Ectodermal cell (in vitro differentiated cells): ENCODE measurements at regions not wholly inside any gene's neighbourhood (a gene's known extent, or its start where the extent isn't known, plus 50 kb on each side); places are given as distances from the start of the nearest gene placed in this dataset.
A peak's percentile ranks its signal among the peaks of the same experiment; 100 is the strongest.

Source experiments
- H3K27ac ChIP-seq: 2 replicates; pipeline ENCODE4 v1.7.0; 2013; ENCODE audit warnings: mild to moderate bottlenecking, low read depth, low read length; ENCODE audit not compliant: insufficient read depth, poor library complexity, severe bottlenecking
- H3K27me3 ChIP-seq: 2 replicates; pipeline ENCODE4 v1.7.0; 2013; ENCODE audit warnings: mild to moderate bottlenecking, low read length; ENCODE audit not compliant: insufficient read depth, control insufficient read depth, poor library complexity, severe bottlenecking
- H3K36me3 ChIP-seq: one replicate; pipeline ENCODE4 v1.7.0; 2013; ENCODE audit warnings: low read length; ENCODE audit not compliant: control insufficient read depth, insufficient read depth
- H3K4me1 ChIP-seq: one replicate; pipeline ENCODE4 v1.7.0; 2013; ENCODE audit warnings: low read length; ENCODE audit not compliant: control insufficient read depth, insufficient read depth
- H3K4me3 ChIP-seq: 2 replicates; pipeline ENCODE4 v1.7.0; 2013; ENCODE audit warnings: low read depth, low read length, control low read depth; ENCODE audit not compliant: insufficient read depth
- H3K9me3 ChIP-seq: 2 replicates; pipeline ENCODE4 v1.7.0; 2013; ENCODE audit warnings: mild to moderate bottlenecking, low read length, moderate library complexity; ENCODE audit not compliant: control insufficient read depth
- WGBS, 2 experiments: methylation state at CpG; one replicate each; pipeline ENCODE4 v1.1.7; 2013; ENCODE audit warnings: missing lambda C conversion rate in 2 of 2; 5-methylcytosine and 5-hydroxymethylcytosine counted together

- H3K4me3 ChIP-seq = no peak overlapping the region
- H3K36me3 ChIP-seq = no peaks in the 10 kb centered on the region
- no peaks in the 10 kb centered on the region for H3K9me3 ChIP-seq
- 58 to 65% methylated on average over 10 of the region's 10 CpGs for WGBS, 2 experiments
- no peaks in the 10 kb centered on the region for H3K4me1 ChIP-seq
- no peaks in the 10 kb centered on the region for H3K27me3 ChIP-seq
- peak overlapping the region; percentile 36 for H3K27ac ChIP-seq
Measured at GRCh38 chr10:21069929-21070700, 173.0 kb upstream of the NEBL start.

GRCh38 chr10:21069278-21069677 is 172.2 kb upstream of the NEBL start:
- no peaks in the 10 kb centered on the region for H3K9me3 ChIP-seq
- no peaks in the 10 kb centered on the region for H3K4me1 ChIP-seq
- H3K4me3 ChIP-seq = no peak overlapping the region
- 91 to 96% methylated on average over 5 of the region's 5 CpGs for WGBS, 2 experiments
- no peaks in the 10 kb centered on the region for H3K36me3 ChIP-seq
- H3K27me3 ChIP-seq = no peaks in the 10 kb centered on the region
- H3K27ac ChIP-seq = no peak overlapping the region

- no peaks in the 10 kb centered on the region for H3K4me1 ChIP-seq
- H3K4me3 ChIP-seq = no peak overlapping the region
- H3K27ac ChIP-seq = no peak overlapping the region
- no peaks in the 10 kb centered on the region for H3K36me3 ChIP-seq
- no peaks in the 10 kb centered on the region for H3K27me3 ChIP-seq
- no peaks in the 10 kb centered on the region for H3K9me3 ChIP-seq
- 88% methylated on average over 3 of the region's 3 CpGs for WGBS, 2 experiments
Measured at GRCh38 chr10:21068026-21068656, 171.0 kb upstream of the NEBL start.

- Histone ChIP-seq H3K9me3 (no peaks in the 10 kb centered on the region), H3K4me3 (no peak overlapping the region), H3K27ac (no peak overlapping the region), H3K4me1 (no peaks in the 10 kb centered on the region), H3K36me3 (no peaks in the 10 kb centered on the region), H3K27me3 (no peaks in the 10 kb centered on the region)
- 82 to 91% methylated on average over 2 of the region's 2 CpGs for WGBS, 2 experiments
Measured at GRCh38 chr10:21065621-21066248, 168.6 kb upstream of the NEBL start.

GRCh38 chr10:21061982-21062381 is 164.9 kb upstream of the NEBL start:
- WGBS, 2 experiments = 97 to 100% methylated on average over 4 of the region's 4 CpGs
- no peaks in the 10 kb centered on the region for H3K36me3 ChIP-seq

GRCh38 chr10:21061184-21061583 is 164.1 kb upstream of the NEBL start:
- Histone ChIP-seq H3K9me3 (no peaks in the 10 kb centered on the region), H3K36me3 (no peaks in the 10 kb centered on the region), H3K4me3 (no peak overlapping the region), H3K27ac (no peak overlapping the region), H3K4me1 (no peaks in the 10 kb centered on the region), H3K27me3 (no peaks in the 10 kb centered on the region)
- no CpG with 5 or more reads among the region's 2 CpGs for WGBS, 2 experiments

More at GRCh38 chr10:21061982-21062381, 164.9 kb upstream of the NEBL start:
- Histone ChIP-seq H3K4me3 (no peak overlapping the region), H3K4me1 (no peaks in the 10 kb centered on the region), H3K27ac (no peak overlapping the region), H3K27me3 (no peaks in the 10 kb centered on the region), H3K9me3 (no peaks in the 10 kb centered on the region)

- no peaks in the 10 kb centered on the region for H3K27me3 ChIP-seq
- H3K36me3 ChIP-seq = no peaks in the 10 kb centered on the region
- no peak overlapping the region for H3K4me3 ChIP-seq
- H3K9me3 ChIP-seq = no peaks in the 10 kb centered on the region
- 93 to 98% methylated on average over 4 of the region's 4 CpGs for WGBS, 2 experiments
- H3K27ac ChIP-seq = no peak overlapping the region
- H3K4me1 ChIP-seq = peaks cover under 1% of the 10 kb centered on the region
Measured at GRCh38 chr10:21060626-21061025, 163.5 kb upstream of the NEBL start.

GRCh38 chr10:21057989-21058388 is 160.9 kb upstream of the NEBL start:
- Histone ChIP-seq H3K4me1 (peaks cover 4% of the 10 kb centered on the region), H3K9me3 (no peaks in the 10 kb centered on the region), H3K4me3 (no peak overlapping the region), H3K27ac (no peak overlapping the region), H3K36me3 (no peaks in the 10 kb centered on the region), H3K27me3 (no peaks in the 10 kb centered on the region)

- H3K9me3 ChIP-seq = no peaks in the 10 kb centered on the region
- H3K4me1 ChIP-seq = peaks cover 4% of the 10 kb centered on the region
- no peak overlapping the region for H3K27ac ChIP-seq
- no peaks in the 10 kb centered on the region for H3K36me3 ChIP-seq
- no peak overlapping the region for H3K4me3 ChIP-seq
- no peaks in the 10 kb centered on the region for H3K27me3 ChIP-seq
- 94 to 99% methylated on average over 8 of the region's 8 CpGs for WGBS, 2 experiments
Measured at GRCh38 chr10:21057436-21057835, 160.3 kb upstream of the NEBL start.

- 92% methylated on average over 4 of the region's 4 CpGs for WGBS, 2 experiments
Measured at GRCh38 chr10:21056461-21056860, 159.3 kb upstream of the NEBL start.

More at GRCh38 chr10:21056461-21056860, 159.3 kb upstream of the NEBL start:
- Histone ChIP-seq H3K9me3 (no peaks in the 10 kb centered on the region), H3K4me1 (peaks cover 4% of the 10 kb centered on the region), H3K36me3 (no peaks in the 10 kb centered on the region), H3K27me3 (no peaks in the 10 kb centered on the region), H3K27ac (no peak overlapping the region), H3K4me3 (no peak overlapping the region)
